Right lobe of liver (tissue), 4 donors: ENCODE measurements at regions not wholly inside any gene's neighbourhood (a gene's known extent, or its start where the extent isn't known, plus 50 kb on each side); places are given as distances from the start of the nearest gene placed in this dataset.

Experiments
- POLR2A ChIP-seq: fragments of 450-650 bp; IDR thresholded peaks from one replicate; pipeline ENCODE4 v1.6.1; 2017; ENCODE audit warnings: antibody characterized with exemption, mild to moderate bottlenecking
- TF ChIP-seq, protein P1 (sequence below), 4 donors: fragments of 200-600 bp in 3 of 4; fragments of 450-650 bp in 1 of 4; IDR thresholded peaks; one replicate each; pipeline versions ENCODE4 v1.5.1 to v1.8.0; 2016 to 2022; ENCODE audit warnings: antibody characterized with exemption in 4 of 4, mild to moderate bottlenecking in 2 of 4
- donor health status: DM: no; HTN: no; CAD: no.
- donor health status: DM: no; HTN: no; CAD: no.
- donor health status: DM: no; HTN: yes; CAD: no.

DNA sequence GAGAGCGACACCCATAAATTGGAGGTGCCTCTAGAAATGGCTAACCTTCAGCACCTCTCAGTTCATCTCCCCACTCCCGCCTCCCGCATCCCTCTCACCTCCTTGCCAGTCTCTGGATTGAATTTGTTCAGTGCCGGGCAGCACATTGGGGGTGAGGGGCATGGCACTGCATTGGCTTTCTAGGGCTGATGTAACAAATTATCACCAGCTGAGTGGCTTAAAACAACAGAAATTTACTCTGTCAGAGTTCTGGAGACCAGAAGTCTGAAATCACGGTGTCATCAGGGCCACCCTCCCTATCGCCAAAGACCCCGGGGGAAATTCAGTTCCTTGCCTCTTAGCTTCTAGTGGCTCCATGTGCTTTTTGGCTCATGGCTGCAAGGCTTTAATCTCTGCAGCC lies 105.1 kb upstream of the RBPJ start:
- TF ChIP-seq, protein P1, sequence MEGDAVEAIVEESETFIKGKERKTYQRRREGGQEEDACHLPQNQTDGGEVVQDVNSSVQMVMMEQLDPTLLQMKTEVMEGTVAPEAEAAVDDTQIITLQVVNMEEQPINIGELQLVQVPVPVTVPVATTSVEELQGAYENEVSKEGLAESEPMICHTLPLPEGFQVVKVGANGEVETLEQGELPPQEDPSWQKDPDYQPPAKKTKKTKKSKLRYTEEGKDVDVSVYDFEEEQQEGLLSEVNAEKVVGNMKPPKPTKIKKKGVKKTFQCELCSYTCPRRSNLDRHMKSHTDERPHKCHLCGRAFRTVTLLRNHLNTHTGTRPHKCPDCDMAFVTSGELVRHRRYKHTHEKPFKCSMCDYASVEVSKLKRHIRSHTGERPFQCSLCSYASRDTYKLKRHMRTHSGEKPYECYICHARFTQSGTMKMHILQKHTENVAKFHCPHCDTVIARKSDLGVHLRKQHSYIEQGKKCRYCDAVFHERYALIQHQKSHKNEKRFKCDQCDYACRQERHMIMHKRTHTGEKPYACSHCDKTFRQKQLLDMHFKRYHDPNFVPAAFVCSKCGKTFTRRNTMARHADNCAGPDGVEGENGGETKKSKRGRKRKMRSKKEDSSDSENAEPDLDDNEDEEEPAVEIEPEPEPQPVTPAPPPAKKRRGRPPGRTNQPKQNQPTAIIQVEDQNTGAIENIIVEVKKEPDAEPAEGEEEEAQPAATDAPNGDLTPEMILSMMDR (IDR thresholded peaks at IDR 0.05), result no peak
- TF ChIP-seq POLR2A, result no peak
